Bronchial epithelial cell (primary cell): ENCODE measurements at regions not wholly inside any gene's neighbourhood (a gene's known extent, or its start where the extent isn't known, plus 50 kb on each side); places are given as distances from the start of the nearest gene placed in this dataset.

ENCODE experiments used
- DNase-seq: peaks from one replicate; pipeline ENCODE4 v3.0.0-alpha.2; 2010; ENCODE audit warnings: low read depth
- FAIRE-seq: peaks from 2 replicates; lab custom pipeline; 2011; peaks lifted over from hg19 to GRCh38; lab: Jason Lieb, UNC
- H3K27me3 ChIP-seq: 2 replicates; pipeline ENCODE4 v1.5.1; 2011; ENCODE audit warnings: low read length; ENCODE audit not compliant: control insufficient read depth, insufficient read depth
- H3K36me3 ChIP-seq: 2 replicates; pipeline ENCODE4 v1.5.1; 2011; ENCODE audit warnings: low read length; ENCODE audit not compliant: control insufficient read depth, insufficient read depth
- H3K4me3 ChIP-seq: 2 replicates; pipeline ENCODE4 v1.5.1; 2011; ENCODE audit warnings: mild to moderate bottlenecking, low read depth, low read length, control low read depth
- TF ChIP-seq, protein P1 (sequence below): IDR thresholded peaks from 2 replicates; pipeline ENCODE4 v1.5.1; 2011; ENCODE audit warnings: mild to moderate bottlenecking, moderate library complexity, low read length, control low read depth, inconsistent platforms; ENCODE audit not compliant: insufficient read depth, severe bottlenecking

DNA sequence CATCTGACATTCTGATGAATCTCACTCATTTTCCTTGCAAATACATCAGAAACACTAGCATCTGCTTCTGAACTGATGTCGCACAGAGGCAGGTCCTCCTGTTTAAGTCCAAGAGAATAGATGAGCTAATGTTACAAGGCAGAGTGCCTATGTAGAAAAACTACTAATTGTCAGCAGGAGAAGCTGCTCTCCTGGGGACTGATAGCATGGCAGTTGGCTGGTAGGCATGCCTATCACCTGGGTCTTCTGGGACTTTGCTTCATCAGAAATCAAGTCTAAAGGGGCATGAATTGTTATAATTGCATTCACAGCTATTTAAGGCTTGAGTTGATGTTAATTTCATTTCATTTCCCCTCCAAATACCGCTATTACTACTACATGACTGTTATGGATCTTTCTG is 457.2 kb downstream of the RAP2B start:
- FAIRE-seq (no peak), DNase-seq (no peak)
- H3K36me3 ChIP-seq: no peaks in the 10 kb centered on the region
- H3K27me3 ChIP-seq: no peaks in the 10 kb centered on the region
- H3K4me3 ChIP-seq: no peak overlapping the region
- TF ChIP-seq, protein P1, sequence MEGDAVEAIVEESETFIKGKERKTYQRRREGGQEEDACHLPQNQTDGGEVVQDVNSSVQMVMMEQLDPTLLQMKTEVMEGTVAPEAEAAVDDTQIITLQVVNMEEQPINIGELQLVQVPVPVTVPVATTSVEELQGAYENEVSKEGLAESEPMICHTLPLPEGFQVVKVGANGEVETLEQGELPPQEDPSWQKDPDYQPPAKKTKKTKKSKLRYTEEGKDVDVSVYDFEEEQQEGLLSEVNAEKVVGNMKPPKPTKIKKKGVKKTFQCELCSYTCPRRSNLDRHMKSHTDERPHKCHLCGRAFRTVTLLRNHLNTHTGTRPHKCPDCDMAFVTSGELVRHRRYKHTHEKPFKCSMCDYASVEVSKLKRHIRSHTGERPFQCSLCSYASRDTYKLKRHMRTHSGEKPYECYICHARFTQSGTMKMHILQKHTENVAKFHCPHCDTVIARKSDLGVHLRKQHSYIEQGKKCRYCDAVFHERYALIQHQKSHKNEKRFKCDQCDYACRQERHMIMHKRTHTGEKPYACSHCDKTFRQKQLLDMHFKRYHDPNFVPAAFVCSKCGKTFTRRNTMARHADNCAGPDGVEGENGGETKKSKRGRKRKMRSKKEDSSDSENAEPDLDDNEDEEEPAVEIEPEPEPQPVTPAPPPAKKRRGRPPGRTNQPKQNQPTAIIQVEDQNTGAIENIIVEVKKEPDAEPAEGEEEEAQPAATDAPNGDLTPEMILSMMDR: no peak

DNA sequence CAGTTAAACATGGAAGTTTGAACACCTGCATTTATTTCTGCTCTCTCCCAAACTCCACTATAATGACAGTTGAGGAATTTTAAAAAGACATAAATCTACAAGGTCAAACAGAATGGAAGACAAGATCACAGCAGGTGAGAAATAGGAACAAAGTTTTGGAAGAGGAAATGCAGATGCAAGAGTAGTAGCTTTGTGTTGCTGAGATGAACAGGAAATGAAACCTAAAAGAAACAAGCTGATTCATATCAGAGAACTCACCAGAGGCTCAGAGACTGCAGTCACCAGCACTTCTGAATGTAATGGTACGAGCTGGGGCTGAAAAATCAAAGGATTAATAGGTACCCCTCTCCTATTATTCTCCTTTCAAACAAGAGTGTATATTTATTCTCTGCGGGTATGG is 459.9 kb downstream of the RAP2B start:
- H3K4me3 ChIP-seq: no peak overlapping the region
- TF ChIP-seq, protein P1: no peak
- DNase-seq (peak; percentile 41), FAIRE-seq (no peak)
- no peaks in the 10 kb centered on the region for H3K36me3 ChIP-seq
- H3K27me3 ChIP-seq: no peaks in the 10 kb centered on the region

GRCh38 chr3:153623834-153624233 is 461.8 kb downstream of the RAP2B start:
- FAIRE-seq (no peak), DNase-seq (no peak)
- Histone ChIP-seq H3K27me3 (no peaks in the 10 kb centered on the region), H3K36me3 (no peaks in the 10 kb centered on the region), H3K4me3 (no peak overlapping the region)
- TF ChIP-seq, protein P1: no peak

DNA sequence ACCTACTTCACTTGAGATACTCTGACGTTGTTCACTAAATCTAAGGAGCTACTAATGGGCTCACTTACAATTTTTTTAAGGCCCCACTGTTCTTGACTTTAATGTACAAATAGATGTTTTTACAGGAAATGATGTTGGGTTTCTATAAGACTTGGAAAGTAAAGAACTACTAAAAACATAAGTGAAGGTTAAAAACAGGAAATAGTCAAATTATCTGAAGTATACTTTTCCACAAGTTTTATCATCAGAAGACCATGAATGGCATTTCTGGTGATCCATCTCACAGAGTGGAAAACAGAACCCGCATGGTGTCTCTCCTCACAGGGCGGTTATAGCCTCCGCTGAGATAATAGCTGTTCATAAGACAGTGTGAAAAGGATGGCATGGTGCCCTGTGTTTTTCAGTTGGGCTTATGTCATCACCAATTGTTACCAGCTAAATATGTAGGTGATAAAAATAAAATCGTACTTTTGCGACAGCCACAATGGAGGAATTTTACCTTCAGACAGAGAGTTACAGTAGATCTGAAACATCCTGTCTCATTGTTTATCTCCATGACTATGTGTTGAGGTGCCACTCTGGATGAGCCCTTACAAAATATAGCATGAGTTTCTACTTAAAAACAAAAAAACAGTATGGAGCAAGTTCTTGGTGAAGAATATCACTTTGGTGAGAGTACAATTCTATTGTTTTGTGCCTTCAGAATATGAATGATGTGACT is 462.4 kb downstream of the RAP2B start:
- FAIRE-seq (no peak), DNase-seq (no peak)
- no peaks in the 10 kb centered on the region for H3K27me3 ChIP-seq
- TF ChIP-seq, protein P1: no peak
- H3K36me3 ChIP-seq: no peaks in the 10 kb centered on the region
- H3K4me3 ChIP-seq: no peak overlapping the region

DNA sequence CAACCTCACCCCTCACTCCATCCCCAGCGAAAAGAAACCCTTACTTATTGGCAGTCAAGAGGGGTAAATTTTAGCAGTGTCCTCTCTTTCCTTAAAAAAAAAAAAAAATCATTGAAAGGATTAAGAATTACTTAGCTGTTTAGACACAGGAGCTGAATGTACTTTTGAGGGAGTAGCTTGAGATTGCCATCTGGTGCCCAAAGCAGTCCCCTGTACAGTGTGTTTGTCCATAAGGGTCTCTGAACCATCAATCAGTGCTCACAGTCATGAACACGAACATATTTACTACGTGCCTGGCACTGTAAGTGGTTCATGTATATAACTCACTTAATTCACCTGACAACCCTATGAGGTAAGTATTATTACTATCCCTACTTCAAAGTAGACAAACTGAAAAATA is 463.5 kb downstream of the RAP2B start:
- DNase-seq: no peak
- no peak for FAIRE-seq
- no peaks in the 10 kb centered on the region for H3K36me3 ChIP-seq
- no peak overlapping the region for H3K4me3 ChIP-seq
- H3K27me3 ChIP-seq: no peaks in the 10 kb centered on the region
- TF ChIP-seq, protein P1: no peak

DNA sequence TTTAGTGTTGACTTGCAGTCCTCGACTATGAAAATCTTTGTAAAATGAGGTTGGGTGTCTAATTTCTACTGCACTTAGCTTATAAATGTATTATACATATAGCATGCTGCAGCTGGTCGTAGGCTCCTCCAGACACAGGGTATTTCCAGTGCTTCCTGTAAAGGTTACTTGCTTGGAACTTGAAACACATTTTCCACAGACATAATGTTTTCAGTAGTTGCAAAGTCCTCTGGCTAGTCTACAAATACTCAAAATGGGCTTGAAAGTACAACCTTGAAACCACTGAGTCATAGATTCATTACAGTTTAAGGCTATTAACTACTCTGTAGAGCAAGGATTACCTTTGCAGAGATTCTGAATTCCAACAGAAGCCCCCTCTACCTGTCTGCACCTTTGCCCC is 464.1 kb downstream of the RAP2B start:
- no peak overlapping the region for H3K4me3 ChIP-seq
- DNase-seq: no peak
- TF ChIP-seq, protein P1: no peak
- H3K36me3 ChIP-seq: no peaks in the 10 kb centered on the region
- no peaks in the 10 kb centered on the region for H3K27me3 ChIP-seq
- no peak for FAIRE-seq
